ENCODE measurements at regions not wholly inside any gene's neighbourhood (a gene's known extent, or its start where the extent isn't known, plus 50 kb on each side); places are given as distances from the start of the nearest gene placed in this dataset.

- H3K27ac ChIP-seq (ENCODE audit: low read length) = no peak overlapping the region
- no peaks in the 10 kb centered on the region for H3K9me3 ChIP-seq (ENCODE audit: control insufficient read depth, insufficient read depth, low read length)
- no peaks in the 10 kb centered on the region for H3K36me3 ChIP-seq (ENCODE audit: control insufficient read depth, insufficient read depth, low read length)
- no CpG with 5 or more reads among the region's 3 CpGs for WGBS (ENCODE audit: insufficient coverage, insufficient read length)
- DNase-seq (ENCODE audit: low read depth, low spot score) = no peak
- H3K27me3 ChIP-seq (ENCODE audit: control insufficient read depth, insufficient read depth, low read length) = no peaks in the 10 kb centered on the region; the same call in 1 of the 2 replicates
- H3K4me3 ChIP-seq (ENCODE audit: low read length) = no peak overlapping the region
- peaks cover 2% of the 10 kb centered on the region; the same call in 1 of the 2 replicates for H3K4me1 ChIP-seq (ENCODE audit: control insufficient read depth, insufficient read depth, low read length)
These were observed 101.8 kb upstream of the CCND2 start for GRCh38 chr12:4171742-4172141.

GRCh38 chr12:4169959-4170358 is 103.6 kb upstream of the CCND2 start:
- Histone ChIP-seq H3K36me3 (ENCODE audit: control insufficient read depth, insufficient read depth, low read length) (no peaks in the 10 kb centered on the region), H3K9me3 (ENCODE audit: control insufficient read depth, insufficient read depth, low read length) (no peaks in the 10 kb centered on the region), H3K4me1 (ENCODE audit: control insufficient read depth, insufficient read depth, low read length) (peaks cover 3% of the 10 kb centered on the region; the same call in 1 of the 2 replicates), H3K27ac (ENCODE audit: low read length) (no peak overlapping the region), H3K27me3 (ENCODE audit: control insufficient read depth, insufficient read depth, low read length) (no peaks in the 10 kb centered on the region; the same call in 1 of the 2 replicates), H3K4me3 (ENCODE audit: low read length) (no peak overlapping the region)
- no peak for DNase-seq (ENCODE audit: low read depth, low spot score)
- WGBS (ENCODE audit: insufficient coverage, insufficient read length) = no CpG with 5 or more reads among the region's 4 CpGs

- DNase-seq (ENCODE audit: low read depth, low spot score) = no peak
- Histone ChIP-seq H3K27ac (ENCODE audit: low read length) (no peak overlapping the region), H3K4me3 (ENCODE audit: low read length) (no peak overlapping the region), H3K4me1 (ENCODE audit: control insufficient read depth, insufficient read depth, low read length) (peaks cover 3% of the 10 kb centered on the region; the same call in 1 of the 2 replicates), H3K9me3 (ENCODE audit: control insufficient read depth, insufficient read depth, low read length) (no peaks in the 10 kb centered on the region), H3K36me3 (ENCODE audit: control insufficient read depth, insufficient read depth, low read length) (no peaks in the 10 kb centered on the region), H3K27me3 (ENCODE audit: control insufficient read depth, insufficient read depth, low read length) (no peaks in the 10 kb centered on the region; the same call in 1 of the 2 replicates)
- WGBS (ENCODE audit: insufficient coverage, insufficient read length) = no CpG with 5 or more reads among the region's 5 CpGs
These were observed 104.0 kb upstream of the CCND2 start for GRCh38 chr12:4169531-4169930.

GRCh38 chr12:4168036-4168435 is 105.5 kb upstream of the CCND2 start:
- Histone ChIP-seq H3K27ac (ENCODE audit: low read length) (no peak overlapping the region), H3K27me3 (ENCODE audit: control insufficient read depth, insufficient read depth, low read length) (no peaks in the 10 kb centered on the region; the same call in 1 of the 2 replicates), H3K9me3 (ENCODE audit: control insufficient read depth, insufficient read depth, low read length) (no peaks in the 10 kb centered on the region), H3K4me1 (ENCODE audit: control insufficient read depth, insufficient read depth, low read length) (peaks cover 3% of the 10 kb centered on the region; the same call in 1 of the 2 replicates), H3K36me3 (ENCODE audit: control insufficient read depth, insufficient read depth, low read length) (no peaks in the 10 kb centered on the region), H3K4me3 (ENCODE audit: low read length) (no peak overlapping the region)
- DNase-seq (ENCODE audit: low read depth, low spot score) = no peak
- no CpG with 5 or more reads among the region's 6 CpGs for WGBS (ENCODE audit: insufficient coverage, insufficient read length)

GRCh38 chr12:4164559-4165558 is 108.7 kb upstream of the CCND2 start:
- no peak for DNase-seq (ENCODE audit: low read depth, low spot score)
- peak overlapping the region; percentile 37; the same call in 1 of the 2 replicates for H3K4me3 ChIP-seq (ENCODE audit: low read length)
- WGBS (ENCODE audit: insufficient coverage, insufficient read length) = no CpG with 5 or more reads among the region's 63 CpGs
- no peak overlapping the region for H3K27ac ChIP-seq (ENCODE audit: low read length)
- H3K4me1 ChIP-seq (ENCODE audit: control insufficient read depth, insufficient read depth, low read length) = peaks cover 3% of the 10 kb centered on the region; the same call in 1 of the 2 replicates
- no peaks in the 10 kb centered on the region for H3K36me3 ChIP-seq (ENCODE audit: control insufficient read depth, insufficient read depth, low read length)
- H3K27me3 ChIP-seq (ENCODE audit: control insufficient read depth, insufficient read depth, low read length) = no peaks in the 10 kb centered on the region; the same call in 1 of the 2 replicates
- peaks cover 2% of the 10 kb centered on the region; the same call in 1 of the 2 replicates for H3K9me3 ChIP-seq (ENCODE audit: control insufficient read depth, insufficient read depth, low read length)

- no peak for DNase-seq (ENCODE audit: low read depth, low spot score)
- Histone ChIP-seq H3K4me1 (ENCODE audit: control insufficient read depth, insufficient read depth, low read length) (peaks cover 3% of the 10 kb centered on the region; the same call in 1 of the 2 replicates), H3K9me3 (ENCODE audit: control insufficient read depth, insufficient read depth, low read length) (peaks cover 2% of the 10 kb centered on the region; the same call in 1 of the 2 replicates), H3K36me3 (ENCODE audit: control insufficient read depth, insufficient read depth, low read length) (no peaks in the 10 kb centered on the region), H3K27ac (ENCODE audit: low read length) (no peak overlapping the region), H3K4me3 (ENCODE audit: low read length) (no peak overlapping the region; the same call in 1 of the 2 replicates), H3K27me3 (ENCODE audit: control insufficient read depth, insufficient read depth, low read length) (no peaks in the 10 kb centered on the region)
- no CpG with 5 or more reads among the region's 12 CpGs for WGBS (ENCODE audit: insufficient coverage, insufficient read length)
These were observed 109.4 kb upstream of the CCND2 start for GRCh38 chr12:4164188-4164558.

- Histone ChIP-seq H3K4me3 (ENCODE audit: low read length) (no peak overlapping the region), H3K36me3 (ENCODE audit: control insufficient read depth, insufficient read depth, low read length) (no peaks in the 10 kb centered on the region), H3K27me3 (ENCODE audit: control insufficient read depth, insufficient read depth, low read length) (no peaks in the 10 kb centered on the region), H3K27ac (ENCODE audit: low read length) (no peak overlapping the region), H3K4me1 (ENCODE audit: control insufficient read depth, insufficient read depth, low read length) (peaks cover 1% of the 10 kb centered on the region; the same call in 1 of the 2 replicates), H3K9me3 (ENCODE audit: control insufficient read depth, insufficient read depth, low read length) (peaks cover 2% of the 10 kb centered on the region; the same call in 1 of the 2 replicates)
- no CpG with 5 or more reads among the region's 3 CpGs for WGBS (ENCODE audit: insufficient coverage, insufficient read length)
- no peak for DNase-seq (ENCODE audit: low read depth, low spot score)
These were observed 111.8 kb upstream of the CCND2 start for GRCh38 chr12:4161718-4162117.

GRCh38 chr12:4160314-4161040 is 113.1 kb upstream of the CCND2 start:
- H3K4me1 ChIP-seq (ENCODE audit: control insufficient read depth, insufficient read depth, low read length) = peaks cover 4% of the 10 kb centered on the region; the same call in 1 of the 2 replicates
- no peak overlapping the region for H3K4me3 ChIP-seq (ENCODE audit: low read length)
- H3K27ac ChIP-seq (ENCODE audit: low read length) = no peak overlapping the region
- peaks cover 2% of the 10 kb centered on the region; the same call in 1 of the 2 replicates for H3K9me3 ChIP-seq (ENCODE audit: control insufficient read depth, insufficient read depth, low read length)
- no CpG with 5 or more reads among the region's 2 CpGs for WGBS (ENCODE audit: insufficient coverage, insufficient read length)
- no peak for DNase-seq (ENCODE audit: low read depth, low spot score)
- H3K27me3 ChIP-seq (ENCODE audit: control insufficient read depth, insufficient read depth, low read length) = no peaks in the 10 kb centered on the region
- no peaks in the 10 kb centered on the region for H3K36me3 ChIP-seq (ENCODE audit: control insufficient read depth, insufficient read depth, low read length)

GRCh38 chr12:4159851-4160250 is 113.7 kb upstream of the CCND2 start:
- no peak overlapping the region for H3K27ac ChIP-seq (ENCODE audit: low read length)
- no peak for DNase-seq (ENCODE audit: low read depth, low spot score)
- H3K36me3 ChIP-seq (ENCODE audit: control insufficient read depth, insufficient read depth, low read length) = no peaks in the 10 kb centered on the region
- H3K4me1 ChIP-seq (ENCODE audit: control insufficient read depth, insufficient read depth, low read length) = 0 out of 2 replicates have a peak, but pooled peaks cover 2% of the 10 kb centered on the region
- H3K27me3 ChIP-seq (ENCODE audit: control insufficient read depth, insufficient read depth, low read length) = no peaks in the 10 kb centered on the region
- WGBS (ENCODE audit: insufficient coverage, insufficient read length) = no CpG with 5 or more reads among the region's 2 CpGs
- peaks cover 2% of the 10 kb centered on the region; the same call in 1 of the 2 replicates for H3K9me3 ChIP-seq (ENCODE audit: control insufficient read depth, insufficient read depth, low read length)
- H3K4me3 ChIP-seq (ENCODE audit: low read length) = no peak overlapping the region

- Histone ChIP-seq H3K27me3 (ENCODE audit: control insufficient read depth, insufficient read depth, low read length) (no peaks in the 10 kb centered on the region), H3K4me3 (ENCODE audit: low read length) (no peak overlapping the region), H3K27ac (ENCODE audit: low read length) (no peak overlapping the region), H3K4me1 (ENCODE audit: control insufficient read depth, insufficient read depth, low read length) (0 out of 2 replicates have a peak, but pooled peaks cover 2% of the 10 kb centered on the region), H3K36me3 (ENCODE audit: control insufficient read depth, insufficient read depth, low read length) (no peaks in the 10 kb centered on the region), H3K9me3 (ENCODE audit: control insufficient read depth, insufficient read depth, low read length) (peaks cover 2% of the 10 kb centered on the region; the same call in 1 of the 2 replicates)
- WGBS (ENCODE audit: insufficient coverage, insufficient read length) = no CpG with 5 or more reads among the region's 2 CpGs
- DNase-seq (ENCODE audit: low read depth, low spot score) = no peak
These were observed 115.3 kb upstream of the CCND2 start for GRCh38 chr12:4158306-4158705.

Measured in iPS DF 6.9 (cell line).